Progenitor cell of endocrine pancreas (in vitro differentiated cells): ENCODE measurements at regions not wholly inside any gene's neighbourhood (a gene's known extent, or its start where the extent isn't known, plus 50 kb on each side); places are given as distances from the start of the nearest gene placed in this dataset.

Source experiments
- DNase-seq: peaks from one replicate; pipeline ENCODE4 v3.0.0; 2021; ENCODE audit warnings: low spot score; ENCODE audit not compliant: unreplicated experiment
- H3K27ac Mint-ChIP-seq: 2 replicates; pipeline ENCODE4 v1.8.0; 2021; ENCODE audit warnings: mild to moderate bottlenecking, moderate library complexity, mixed read lengths
- H3K27me3 Mint-ChIP-seq: 2 replicates; pipeline ENCODE4 v1.8.0; 2021; ENCODE audit warnings: mixed read lengths
- H3K36me3 Mint-ChIP-seq: 2 replicates; pipeline ENCODE4 v1.8.0; 2022; ENCODE audit warnings: mixed read lengths; ENCODE audit not compliant: insufficient read depth
- H3K4me1 Mint-ChIP-seq: 2 replicates; pipeline ENCODE4 v1.8.0; 2021; ENCODE audit warnings: low read depth, mixed read lengths
- H3K4me3 Mint-ChIP-seq: 2 replicates; pipeline ENCODE4 v1.8.0; 2021; ENCODE audit warnings: low read depth, mild to moderate bottlenecking, moderate library complexity, mixed read lengths
- H3K9me3 Mint-ChIP-seq: 2 replicates; pipeline ENCODE4 v1.8.0; 2021; ENCODE audit warnings: low read depth, mixed read lengths
- CTCF ChIP-seq: fragments of 200-600 bp; sonication (generic); IDR thresholded peaks from one replicate; pipeline ENCODE4 v1.5.0; 2021; ENCODE audit warnings: antibody characterized with exemption, mild to moderate bottlenecking; ENCODE audit not compliant: unreplicated experiment

- H3K36me3 Mint-ChIP-seq = no peaks in the 10 kb centered on the region
- peaks cover 17% of the 10 kb centered on the region for H3K9me3 Mint-ChIP-seq
- no peak overlapping the region for H3K27ac Mint-ChIP-seq
- H3K27me3 Mint-ChIP-seq = peaks cover 35% of the 10 kb centered on the region
- no peak for DNase-seq
- no peak for TF ChIP-seq CTCF
- no peaks in the 10 kb centered on the region for H3K4me1 Mint-ChIP-seq
- H3K4me3 Mint-ChIP-seq = no peak overlapping the region
Observed at GRCh38 chr2:240269886-240270285, 129.4 kb upstream of the OTOS start.

- no peak for TF ChIP-seq CTCF
- Mint-ChIP-seq H3K4me3 (no peak overlapping the region), H3K9me3 (peaks cover 14% of the 10 kb centered on the region), H3K27me3 (peaks cover 48% of the 10 kb centered on the region), H3K27ac (no peak overlapping the region), H3K4me1 (no peaks in the 10 kb centered on the region), H3K36me3 (no peaks in the 10 kb centered on the region)
- DNase-seq = no peak
Observed at GRCh38 chr2:240271716-240272341, 131.4 kb upstream of the OTOS start.

GRCh38 chr2:240275386-240275785, 134.9 kb upstream of the OTOS start:
- no peak overlapping the region for H3K27ac Mint-ChIP-seq
- peaks cover 17% of the 10 kb centered on the region for H3K9me3 Mint-ChIP-seq
- no peak for TF ChIP-seq CTCF
- peaks cover 34% of the 10 kb centered on the region for H3K27me3 Mint-ChIP-seq
- no peak overlapping the region for H3K4me3 Mint-ChIP-seq
- H3K36me3 Mint-ChIP-seq = no peaks in the 10 kb centered on the region
- no peak for DNase-seq
- no peaks in the 10 kb centered on the region for H3K4me1 Mint-ChIP-seq

- peaks cover 18% of the 10 kb centered on the region for H3K9me3 Mint-ChIP-seq
- H3K27ac Mint-ChIP-seq = no peak overlapping the region
- no peaks in the 10 kb centered on the region for H3K36me3 Mint-ChIP-seq
- no peak for TF ChIP-seq CTCF
- peaks cover 42% of the 10 kb centered on the region for H3K27me3 Mint-ChIP-seq
- H3K4me3 Mint-ChIP-seq = no peak overlapping the region
- DNase-seq = no peak
- H3K4me1 Mint-ChIP-seq = no peaks in the 10 kb centered on the region
Observed at GRCh38 chr2:240277073-240277806, 136.8 kb upstream of the OTOS start.

- no peak for TF ChIP-seq CTCF
- Mint-ChIP-seq H3K27ac (no peak overlapping the region), H3K9me3 (peaks cover 17% of the 10 kb centered on the region), H3K4me3 (no peak overlapping the region), H3K36me3 (no peaks in the 10 kb centered on the region), H3K4me1 (no peaks in the 10 kb centered on the region), H3K27me3 (peaks cover 43% of the 10 kb centered on the region)
- no peak for DNase-seq
Observed at GRCh38 chr2:240277807-240278522, 137.5 kb upstream of the OTOS start.
